HG03025 (cell line): ENCODE measurements at regions not wholly inside any gene's neighbourhood (a gene's known extent, or its start where the extent isn't known, plus 50 kb on each side); places are given as distances from the start of the nearest gene placed in this dataset.
"Not testable (repeated sequence)": the region's sequence is repeated elsewhere in the genome, so short reads cannot be mapped to it uniquely, and the experiment has no call there.

Experiments
- ATAC-seq: cut with Tn5 transposase; IDR thresholded peaks from one replicate; pipeline ENCODE4 v1.9.1; 2021; ENCODE audit warnings: mild to moderate bottlenecking, moderate library complexity; ENCODE audit not compliant: unreplicated experiment, low FRiP score

DNA sequence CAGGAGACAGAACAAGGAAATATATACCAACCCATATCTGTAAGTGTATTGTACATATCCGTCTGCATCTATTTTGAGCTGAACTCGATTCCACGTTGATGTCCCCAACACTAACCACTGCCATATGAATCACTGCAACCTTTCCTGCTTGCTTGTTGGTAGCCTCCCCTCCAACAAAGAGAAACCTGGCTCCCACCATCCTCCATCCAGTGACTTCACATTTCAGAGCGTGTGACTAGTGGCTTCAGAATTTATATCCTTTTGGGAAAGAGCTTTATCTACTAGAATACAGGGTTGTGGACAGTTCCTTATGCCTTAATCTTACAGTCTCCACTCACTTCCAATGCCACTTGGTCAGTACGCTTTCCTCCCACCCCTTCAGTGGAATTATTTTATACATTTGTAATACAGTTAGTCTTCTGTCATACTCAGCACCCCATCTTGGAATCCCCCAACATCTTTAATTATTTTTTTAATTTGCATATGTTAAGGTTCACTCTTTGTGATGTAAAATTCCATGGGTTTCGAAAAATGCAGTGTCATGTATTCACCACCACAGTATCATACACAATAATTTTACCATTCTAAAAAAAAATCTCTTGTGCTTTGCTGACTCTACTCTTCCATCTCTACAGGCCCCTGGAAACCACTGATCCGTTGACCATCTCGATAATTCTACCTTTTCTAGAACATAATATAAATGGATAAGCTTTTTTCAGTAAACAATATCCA is 264.7 kb downstream of the BCL2L11 start:
- ATAC-seq, result not testable (repeated sequence)

GRCh38 chr2:111390605-111391004 is 269.9 kb downstream of the BCL2L11 start:
- ATAC-seq, result not testable (repeated sequence)

DNA sequence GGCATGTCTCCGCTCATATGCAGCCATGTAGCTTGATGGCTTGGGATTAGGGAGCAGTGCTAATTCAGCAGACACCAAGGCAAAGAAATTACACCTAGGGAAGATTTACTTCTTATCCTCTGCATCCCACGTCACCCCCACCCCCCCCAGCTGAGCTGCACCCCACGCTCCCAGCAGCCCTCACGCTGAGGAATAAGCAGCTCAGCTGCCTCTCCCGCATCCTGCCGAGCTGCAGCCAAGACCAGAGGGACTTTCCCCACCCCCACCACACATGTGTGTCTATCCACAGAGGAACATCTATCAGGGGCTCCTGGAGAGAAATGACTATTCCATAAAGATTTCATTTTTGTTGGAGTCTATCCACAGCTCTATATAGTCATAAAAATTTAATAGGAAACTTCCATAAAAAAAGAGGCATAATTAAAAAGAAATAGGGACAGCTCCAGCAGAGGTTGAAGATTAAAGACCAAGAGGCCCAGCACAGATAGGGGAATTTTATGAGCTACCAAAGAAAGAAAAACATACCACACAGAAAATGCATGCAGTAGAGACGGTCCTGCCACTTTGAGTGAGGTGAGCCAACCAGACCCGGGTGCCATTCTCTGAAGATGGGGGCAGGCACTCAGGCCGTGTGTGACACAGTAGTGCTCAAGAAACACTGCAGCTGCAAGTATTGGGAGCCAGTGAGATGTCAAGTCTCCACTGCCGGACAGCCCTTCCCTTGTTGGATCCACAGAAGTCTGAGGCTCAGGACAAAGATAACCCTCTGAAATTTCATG is 274.8 kb downstream of the BCL2L11 start:
- ATAC-seq, result not testable (repeated sequence)

- ATAC-seq, result not testable (repeated sequence)
These were observed 280.0 kb downstream of the BCL2L11 start for GRCh38 chr2:111400598-111401253.

DNA sequence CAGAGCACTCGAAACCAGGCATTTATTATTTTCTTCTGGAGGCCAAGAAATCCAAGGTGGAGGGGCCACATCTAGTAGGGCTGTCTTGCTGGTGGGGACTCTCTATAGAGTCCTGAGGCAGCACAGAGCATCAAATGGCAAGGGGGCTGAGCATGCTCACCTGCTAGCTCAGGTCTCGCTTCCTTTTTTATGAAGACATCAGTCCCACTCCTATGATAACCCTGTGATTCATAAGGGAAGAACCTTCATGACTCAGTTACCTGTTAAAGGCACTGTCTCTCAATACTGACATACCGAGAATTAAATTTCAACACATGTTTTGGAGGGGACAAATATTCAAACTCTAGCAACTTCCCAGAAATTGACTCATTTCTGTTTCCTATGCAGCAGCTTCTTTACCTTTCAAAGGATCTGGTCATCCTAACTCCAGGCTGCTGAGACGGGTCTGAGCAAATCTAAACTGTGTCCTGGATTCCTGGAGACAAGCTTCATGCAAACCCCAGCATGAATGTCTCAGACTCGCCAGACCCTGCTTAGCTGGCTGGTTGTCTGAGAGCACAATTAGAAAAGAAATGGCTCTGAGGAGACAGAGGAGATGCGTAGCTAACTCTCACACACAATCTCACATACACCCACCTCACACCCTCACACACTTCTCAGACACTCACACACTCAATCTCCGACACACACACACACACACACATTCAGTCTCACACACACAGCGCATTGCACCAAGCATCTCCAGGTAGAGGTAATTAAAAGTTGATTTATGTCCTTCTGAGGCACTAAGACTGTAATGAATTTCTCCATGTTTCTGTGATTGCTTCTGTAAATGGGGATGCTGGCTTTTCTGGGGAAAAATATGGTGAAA is 280.8 kb downstream of the BCL2L11 start:
- not testable (repeated sequence) for ATAC-seq

- ATAC-seq, result peak; percentile 69
These were observed 281.7 kb downstream of the BCL2L11 start for GRCh38 chr2:111402450-111402849.

- ATAC-seq, result not testable (repeated sequence)
These were observed 282.6 kb downstream of the BCL2L11 start for GRCh38 chr2:111403287-111403686.

DNA sequence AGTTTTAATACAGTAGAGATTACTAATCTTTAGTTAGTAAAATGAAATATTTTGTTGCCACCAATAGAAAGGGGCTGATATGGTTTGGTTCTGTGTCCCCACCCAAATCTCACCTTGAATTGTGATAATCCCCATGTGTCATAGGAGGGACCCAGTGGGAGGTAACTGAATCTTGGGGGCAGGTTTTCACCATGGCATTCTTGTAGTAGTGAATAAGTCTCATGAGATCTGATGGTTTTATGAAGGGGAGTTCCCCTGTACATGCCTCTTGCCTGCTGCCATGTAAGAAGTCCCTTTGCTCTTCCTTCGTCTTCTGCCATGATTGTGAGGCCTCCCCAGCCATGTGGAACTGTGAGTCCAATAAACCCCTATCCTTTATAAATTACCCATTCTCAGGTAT is 285.9 kb downstream of the BCL2L11 start:
- not testable (repeated sequence) for ATAC-seq

GRCh38 chr2:111407632-111408194 is 287.0 kb downstream of the BCL2L11 start:
- not testable (repeated sequence) for ATAC-seq

DNA sequence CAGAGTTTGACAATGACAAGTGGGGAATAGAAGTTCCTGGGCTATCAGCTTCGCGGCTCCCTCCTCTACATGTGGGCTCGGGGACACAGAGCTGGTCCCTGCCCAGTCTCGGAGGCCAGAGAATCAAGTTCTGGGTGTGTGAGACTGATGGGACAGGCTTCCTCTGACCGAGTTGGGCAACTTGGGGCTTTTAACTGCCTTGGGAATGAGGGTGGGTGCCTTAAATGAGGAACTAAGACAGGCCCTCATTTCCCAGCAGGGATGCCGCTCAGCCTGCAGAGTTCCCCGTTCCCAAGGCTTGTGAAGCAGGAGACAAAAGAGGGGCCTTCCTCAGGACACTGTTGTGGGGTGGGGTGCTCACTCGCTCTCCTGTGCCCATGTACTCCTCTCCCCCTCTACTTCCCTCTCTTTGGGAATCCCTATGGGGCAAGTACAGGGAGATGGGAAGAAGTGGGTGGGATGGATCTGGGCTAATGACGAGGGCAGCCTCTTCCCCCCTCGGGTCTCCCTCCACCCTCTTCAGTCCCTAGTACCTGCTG is 290.2 kb downstream of the BCL2L11 start:
- ATAC-seq, result not testable (repeated sequence)

- not testable (repeated sequence) for ATAC-seq
These were observed 291.4 kb downstream of the BCL2L11 start for GRCh38 chr2:111411867-111412681.

DNA sequence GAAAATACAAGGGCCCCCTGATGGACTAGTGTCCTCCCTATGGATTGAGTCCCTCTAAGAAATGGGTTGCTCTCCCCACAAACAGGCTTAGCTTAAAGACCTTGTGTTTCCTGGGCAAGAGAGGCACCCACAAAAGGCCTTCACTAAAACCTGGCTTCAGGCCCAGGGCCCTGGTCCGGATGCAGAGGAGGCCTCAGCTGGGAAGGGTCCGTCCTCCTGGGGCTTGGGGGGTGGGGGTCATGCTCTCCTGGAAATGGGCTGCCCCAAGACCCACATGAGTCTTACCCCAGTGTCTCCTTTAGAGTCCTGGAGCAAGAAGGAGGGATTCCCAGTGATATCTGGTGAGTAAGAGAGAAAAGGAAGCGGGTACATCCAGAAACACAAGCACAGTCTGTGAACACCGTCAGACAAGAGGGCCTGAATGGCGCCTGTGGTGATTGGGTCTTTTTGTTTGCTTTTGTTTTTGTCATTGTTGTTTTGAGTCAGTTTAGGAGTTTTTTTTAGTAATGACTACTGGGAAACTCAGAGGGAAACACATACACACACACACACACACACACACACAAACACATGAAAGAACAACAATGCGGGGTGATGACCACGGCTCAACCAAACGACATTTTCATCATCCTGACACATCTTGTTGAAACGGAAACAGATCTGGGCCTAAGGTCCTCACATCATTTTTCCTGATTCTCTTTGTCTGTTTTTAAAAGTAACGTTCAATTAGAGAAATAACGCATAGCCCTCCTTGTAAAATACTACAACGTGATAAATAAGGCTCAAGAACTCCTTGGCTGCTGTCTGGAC is 292.3 kb downstream of the BCL2L11 start:
- not testable (repeated sequence) for ATAC-seq

DNA sequence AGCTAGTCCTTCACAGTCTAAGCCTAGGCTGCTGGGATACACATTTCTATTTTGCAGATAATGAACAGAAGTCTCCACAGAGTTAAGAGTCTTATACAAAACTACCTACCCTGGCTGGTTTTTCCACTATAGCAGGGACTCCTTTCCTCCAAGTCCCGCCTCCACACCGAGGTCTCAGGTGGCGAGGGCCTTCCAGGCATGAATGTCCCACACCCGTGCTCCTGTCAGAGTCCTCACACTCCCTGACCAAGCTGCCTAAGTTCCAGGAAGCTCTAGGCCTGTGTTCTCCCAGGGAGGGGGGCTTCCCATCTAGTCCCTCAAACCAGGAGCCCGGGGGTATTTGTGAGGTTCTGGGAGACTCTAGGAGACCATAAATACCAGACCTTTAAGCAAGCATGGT is 293.2 kb downstream of the BCL2L11 start:
- not testable (repeated sequence) for ATAC-seq

DNA sequence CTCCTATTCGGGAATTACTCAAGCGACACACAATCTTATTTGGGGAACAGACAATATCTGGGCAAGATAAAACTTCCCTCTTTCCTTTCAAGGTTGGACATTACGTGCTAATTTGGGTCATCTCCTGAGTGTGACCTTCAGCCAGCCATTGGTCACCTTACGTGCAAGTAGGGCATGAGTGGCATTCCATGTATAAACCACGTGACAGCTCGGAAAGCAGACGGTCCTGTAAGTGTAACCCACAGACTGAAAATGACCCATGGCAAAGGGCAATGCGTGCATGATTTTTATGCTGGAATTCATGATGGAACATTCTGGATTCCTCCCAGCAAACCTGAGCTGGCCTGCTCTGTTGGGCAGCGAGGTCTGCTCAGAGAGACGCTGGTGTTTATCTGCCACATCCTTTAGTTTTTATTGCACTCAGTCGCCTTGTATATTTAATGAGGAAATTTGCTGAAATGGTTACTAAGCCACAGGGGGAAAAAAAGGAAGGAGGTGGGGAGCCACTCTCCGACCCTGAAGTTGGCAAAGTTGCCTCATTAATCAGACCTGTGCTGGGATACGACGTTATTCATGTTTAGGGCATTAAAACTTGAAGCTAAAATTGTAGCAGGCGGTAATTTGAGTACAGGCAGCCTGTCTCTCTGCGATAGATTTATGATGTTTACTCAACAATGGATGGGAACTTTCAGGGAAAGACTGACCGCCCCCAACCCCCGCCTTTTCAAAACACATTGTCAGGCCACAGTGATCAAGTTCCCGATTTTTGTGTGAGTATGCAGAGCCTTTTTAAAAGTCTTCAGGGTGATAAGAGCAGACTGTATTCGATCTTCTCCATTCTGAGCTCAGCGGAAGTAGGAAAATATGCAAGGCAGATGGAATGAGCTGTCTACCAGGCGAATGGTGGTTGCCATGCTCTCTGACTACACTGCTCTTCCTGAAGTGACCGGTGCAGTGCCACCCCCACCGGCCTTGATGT is 295.3 kb downstream of the BCL2L11 start:
- not testable (repeated sequence) for ATAC-seq

GRCh38 chr2:111417026-111417425 is 296.3 kb downstream of the BCL2L11 start:
- not testable (repeated sequence) for ATAC-seq

DNA sequence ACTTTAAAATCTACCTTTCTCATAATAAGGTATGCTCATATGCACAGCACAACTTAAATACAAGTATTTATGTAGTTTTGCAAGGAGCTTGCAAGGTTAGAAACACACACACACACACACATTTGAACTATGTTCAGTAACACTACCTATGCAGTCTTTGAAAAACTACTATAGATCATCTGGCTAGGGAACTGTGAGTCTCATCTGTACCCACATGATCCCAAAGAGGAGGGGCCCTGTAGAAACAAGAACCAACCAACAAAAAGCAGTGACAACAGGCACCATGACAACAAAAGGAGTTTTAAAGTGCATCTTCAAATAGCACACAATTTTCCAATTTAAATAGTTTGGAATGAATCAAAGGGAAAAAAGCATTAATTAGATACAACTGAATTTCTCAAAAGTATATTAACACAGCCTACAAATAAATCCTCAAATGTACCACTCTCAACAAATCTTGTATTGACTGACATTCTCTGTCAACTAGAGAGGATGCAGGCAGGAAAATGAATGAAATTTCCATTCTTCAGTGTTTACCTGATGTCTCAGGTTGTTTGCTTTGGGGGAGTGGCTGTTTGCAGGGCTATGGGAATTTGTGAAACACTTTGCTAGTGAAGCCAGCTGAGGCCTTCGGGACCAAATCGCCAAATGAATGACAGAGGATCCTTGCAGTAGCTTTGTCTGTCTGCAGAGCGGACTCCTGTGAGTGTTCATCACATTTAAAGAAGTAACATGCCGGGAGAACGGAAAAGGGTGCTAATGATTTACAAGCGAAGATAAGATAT is 297.6 kb downstream of the BCL2L11 start:
- ATAC-seq, result not testable (repeated sequence)
